HCT116 (cell line): ENCODE measurements at regions not wholly inside any gene's neighbourhood (a gene's known extent, or its start where the extent isn't known, plus 50 kb on each side); places are given as distances from the start of the nearest gene placed in this dataset.

ENCODE experiments used
- ATAC-seq: fragments of 200-7000 bp; cut with Tn5 transposase; 2 replicates; pipeline ENCODE4 v1.9.1; 2020; ENCODE audit warnings: mild to moderate bottlenecking, moderate library complexity
- BruUV-seq: library from RNA; stranded (reverse); fragments of 400-500 nt; replicated peaks from 2 replicates; lab custom pipeline; 2021; lab: Mats Ljungman, UMichigan
- CTCF ChIA-PET: fragments of 300-600 bp; sonication (Branson Sonifier 250); formaldehyde crosslinking; loops from one replicate; lab custom pipeline; 2021; ENCODE audit warnings: antibody characterized with exemption; lab: Charles Lee
- POLR2A ChIA-PET: fragments of 300-600, 350-600 bp; sonication (Branson Sonifier 250); formaldehyde crosslinking; loops from one replicate; lab custom pipeline; 2021; ENCODE audit warnings: antibody characterized with exemption; lab: Charles Lee
- RAD21 ChIA-PET, 2 experiments: fragments of 300-600 bp; sonication (Branson Sonifier 250); formaldehyde crosslinking; loops; one replicate each; lab custom pipeline; 2023; ENCODE audit warnings: low total read pairs in 2 of 2; ENCODE audit not compliant: uncharacterized antibody in 2 of 2, unreplicated experiment in 2 of 2, low non-redundant PET in 1 of 2; lab: Charles Lee
- DNase-seq: peaks from one replicate; pipeline ENCODE4 v3.0.0-alpha.2; 2010; ENCODE audit warnings: low read depth, low spot score
- H2AFZ ChIP-seq: fragments of 200-600 bp; shearing (Covaris generic), sonication (generic); 2 replicates; pipeline ENCODE4 v1.6.1; 2017; ENCODE audit warnings: low read depth, mixed run types, mixed read lengths, antibody characterized with exemption, low read length; ENCODE audit not compliant: poor library complexity, severe bottlenecking
- H3K27ac ChIP-seq: 2 replicates; pipeline ENCODE4 v1.5.1; 2012; ENCODE audit warnings: low read depth, low read length
- H3K27me3 ChIP-seq: fragments of 200-600 bp; sonication (generic); 2 replicates; pipeline ENCODE4 v1.6.1; 2016; ENCODE audit warnings: mixed run types, low read length, mixed read lengths; ENCODE audit not compliant: insufficient read depth
- H3K36me3 ChIP-seq, 2 experiments: fragments of 200-500 bp in 1 of 2; fragments of 200-600 bp in 1 of 2; sonication (Bioruptor generic) in 1 of 2; sonication (generic) in 1 of 2; 2 replicates each; pipeline versions ENCODE4 v1.5.1 to v1.6.1; 2014 to 2016; ENCODE audit warnings: low read length in 2 of 2, inconsistent platforms in 1 of 2, mixed read lengths in 1 of 2, mixed run types in 1 of 2; ENCODE audit not compliant: insufficient read depth in 2 of 2, control insufficient read depth in 1 of 2
- H3K4me1 ChIP-seq, 2 experiments: fragments of 200-600 bp in 1 of 2; sonication (generic) in 1 of 2; 2 replicates each; pipeline versions ENCODE4 v1.5.1 to v1.6.1; 2012 to 2017; ENCODE audit warnings: low read length in 2 of 2, inconsistent platforms in 1 of 2, mild to moderate bottlenecking in 1 of 2, mixed read lengths in 1 of 2, mixed run types in 1 of 2, moderate library complexity in 1 of 2; ENCODE audit not compliant: insufficient read depth in 2 of 2, control insufficient read depth in 1 of 2
- H3K4me2 ChIP-seq: fragments of 200-600 bp; sonication (generic); 2 replicates; pipeline ENCODE4 v1.6.1; 2017; ENCODE audit warnings: mixed run types, low read length, mixed read lengths
- H3K4me3 ChIP-seq, 2 experiments: fragments of 200-600 bp in 1 of 2; sonication (generic) in 1 of 2; replicated peaks in 1 of 2; 2 replicates each; pipeline ENCODE4 v1.5.1; 2011 to 2016; ENCODE audit warnings: low read length in 2 of 2, control low read depth in 1 of 2, low read depth in 1 of 2, mild to moderate bottlenecking in 1 of 2, mixed read lengths in 1 of 2, mixed run types in 1 of 2
- H3K79me2 ChIP-seq: fragments of 200-600 bp; sonication (generic); 2 replicates; pipeline ENCODE4 v1.6.1; 2017; ENCODE audit warnings: mild to moderate bottlenecking, mixed run types, low read length, moderate library complexity, mixed read lengths; ENCODE audit not compliant: insufficient read depth
- H3K9ac ChIP-seq: fragments of 200-600 bp; sonication (generic); 2 replicates; pipeline ENCODE4 v1.6.1; 2016; ENCODE audit warnings: low read length, mixed read lengths
- H3K9me2 ChIP-seq: fragments of 200-600 bp; sonication (generic), shearing (Covaris generic); 2 replicates; pipeline ENCODE4 v1.6.1; 2017; ENCODE audit warnings: mixed run types, mild to moderate bottlenecking, moderate library complexity; ENCODE audit not compliant: insufficient read depth
- H3K9me3 ChIP-seq, 2 experiments: fragments of 200-500 bp in 1 of 2; fragments of 200-600 bp in 1 of 2; sonication (Bioruptor generic) in 1 of 2; sonication (generic) in 1 of 2; 2 replicates each; pipeline ENCODE4 v1.6.1; 2014 to 2017; ENCODE audit warnings: low read length in 2 of 2, mixed read lengths in 2 of 2, inconsistent platforms in 1 of 2, low read depth in 1 of 2, mild to moderate bottlenecking in 1 of 2, mixed run types in 1 of 2, moderate library complexity in 1 of 2; ENCODE audit not compliant: control insufficient read depth in 1 of 2, insufficient read depth in 1 of 2
- H4K20me1 ChIP-seq: fragments of 200-600 bp; sonication (generic), shearing (Covaris generic); 2 replicates; pipeline ENCODE4 v1.6.1; 2017; ENCODE audit warnings: mixed run types, mild to moderate bottlenecking, moderate library complexity; ENCODE audit not compliant: insufficient read depth
- CBX3 ChIP-seq: IDR thresholded peaks from 2 replicates; pipeline ENCODE4 v1.6.1; 2012; ENCODE audit warnings: low read depth
- EGR1 ChIP-seq: IDR thresholded peaks from 2 replicates; pipeline ENCODE4 v1.6.1; 2012; ENCODE audit warnings: low read depth
- MAX ChIP-seq: IDR thresholded peaks from 2 replicates; pipeline ENCODE4 v1.6.1; 2012
- RAD21 ChIP-seq: IDR thresholded peaks from 2 replicates; pipeline ENCODE4 v1.6.1; 2012; ENCODE audit warnings: low read depth, mild to moderate bottlenecking
- SIN3A ChIP-seq: IDR thresholded peaks from 2 replicates; pipeline ENCODE4 v1.6.1; 2012; ENCODE audit warnings: low read depth
- ZBTB33 ChIP-seq: IDR thresholded peaks from 2 replicates; pipeline ENCODE4 v1.6.1; 2011; ENCODE audit warnings: mild to moderate bottlenecking, low read length, moderate library complexity; ENCODE audit not compliant: insufficient replicate concordance; ENCODE audit errors: extremely low read depth
- intact Hi-C: fragments of 100-400 bp; cut with micrococcal nuclease; formaldehyde crosslinking; loops from 2 replicates; pipeline ENCODE4 v1.10.0; 2022

- POLR2A ChIA-PET: no interaction called here
- H2AFZ ChIP-seq: no peak overlapping the region
- H3K27me3 ChIP-seq: no peaks in the 10 kb centered on the region; the same call in 1 of the 2 replicates
- CTCF ChIA-PET: no interaction called here
- H4K20me1 ChIP-seq: no peaks in the 10 kb centered on the region
- H3K9me3 ChIP-seq: no peaks in the 10 kb centered on the region
- H3K79me2 ChIP-seq: no peaks in the 10 kb centered on the region
- DNase-seq (no peak), ATAC-seq (no peak)
- no peak overlapping the region for H3K27ac ChIP-seq
- no peaks in the 10 kb centered on the region for H3K9me2 ChIP-seq
- no peak overlapping the region for H3K4me2 ChIP-seq
- RAD21 ChIA-PET: no interaction called here
- no peak overlapping the region for H3K9ac ChIP-seq
- BruUV-seq: no TSS peak
- intact Hi-C loops: no loop called here
- TF ChIP-seq CBX3 (no peak), MAX (no peak), ZBTB33 (no peak), SIN3A (no peak), RAD21 (no peak)
- no peaks in the 10 kb centered on the region for H3K4me1 ChIP-seq
- no peaks in the 10 kb centered on the region for H3K36me3 ChIP-seq
- H3K4me3 ChIP-seq: no peak overlapping the region
Measured at GRCh38 chr14:65906948-65907347, 494.4 kb downstream of the FUT8 start.

GRCh38 chr14:65910108-65910786 lies 497.7 kb downstream of the FUT8 start:
- H3K27me3 ChIP-seq: peaks cover 5% of the 10 kb centered on the region; the same call in 1 of the 2 replicates
- no TSS peak for BruUV-seq
- DNase-seq (no peak), ATAC-seq (no peak)
- no peaks in the 10 kb centered on the region for H3K9me3 ChIP-seq
- CTCF ChIA-PET: no interaction called here
- H3K9me2 ChIP-seq: no peaks in the 10 kb centered on the region
- intact Hi-C loops: no loop called here
- H3K36me3 ChIP-seq: no peaks in the 10 kb centered on the region
- no peak overlapping the region for H3K27ac ChIP-seq
- no peaks in the 10 kb centered on the region for H3K4me1 ChIP-seq
- H4K20me1 ChIP-seq: no peaks in the 10 kb centered on the region
- no peak overlapping the region for H3K9ac ChIP-seq
- no peaks in the 10 kb centered on the region for H3K79me2 ChIP-seq
- H2AFZ ChIP-seq: no peak overlapping the region
- H3K4me3 ChIP-seq: no peak overlapping the region
- RAD21 ChIA-PET: no interaction called here
- POLR2A ChIA-PET: no interaction called here
- no peak for TF ChIP-seq EGR1
- H3K4me2 ChIP-seq: no peak overlapping the region
